Hematopoietic multipotent progenitor cell treated with erythropoietin and hydrocortisone succinate and interleukin-3 and kit ligand, for 15 days (in vitro differentiated cells): ENCODE measurements at regions not wholly inside any gene's neighbourhood (a gene's known extent, or its start where the extent isn't known, plus 50 kb on each side); places are given as distances from the start of the nearest gene placed in this dataset.

Experiments
- DNase-seq: peaks from one replicate; pipeline ENCODE4 v3.0.0-alpha.2; 2015; ENCODE audit warnings: low spot score

DNA sequence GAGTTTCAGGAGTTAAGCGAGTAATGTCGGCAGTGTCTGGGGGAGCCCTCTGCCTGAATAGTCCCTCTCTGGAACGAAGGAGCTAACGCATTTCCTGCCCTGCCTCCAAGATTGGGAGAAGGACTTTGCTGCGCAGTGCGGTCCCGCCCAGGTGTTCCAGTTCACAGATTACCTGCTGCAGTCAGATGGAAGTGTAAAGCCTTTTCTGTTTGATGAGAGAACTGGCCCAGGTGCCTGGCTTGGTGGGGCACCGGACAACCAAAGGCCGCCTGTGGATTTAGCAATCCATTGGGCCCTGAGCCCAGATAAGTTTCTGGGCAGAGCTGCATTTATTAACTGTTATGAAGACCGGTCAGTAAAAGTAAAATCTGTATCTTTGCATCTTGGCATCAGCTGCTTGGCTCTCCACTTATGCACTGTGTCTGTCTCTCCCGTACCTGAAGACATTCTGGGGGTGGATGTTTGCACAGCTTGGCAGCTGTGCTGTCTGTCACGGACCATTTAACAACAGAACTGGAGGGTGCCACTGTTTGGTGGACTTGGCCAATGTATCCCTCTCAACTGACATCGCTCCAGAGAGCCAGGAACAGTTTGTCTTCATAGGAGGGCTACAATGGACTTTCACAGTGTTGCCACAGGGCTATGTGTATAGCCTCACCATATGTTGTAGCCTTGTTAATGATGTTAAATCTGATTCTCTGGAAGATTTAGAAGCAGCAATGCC lies 654.7 kb upstream of the ZWINT start:
- no peak for DNase-seq

GRCh38 chr10:57015187-57015586 lies 654.1 kb upstream of the ZWINT start:
- DNase-seq: no peak

GRCh38 chr10:57014758-57015157 lies 653.7 kb upstream of the ZWINT start:
- no peak for DNase-seq

- no peak for DNase-seq
These were observed 647.1 kb upstream of the ZWINT start for GRCh38 chr10:57008189-57008588.

- DNase-seq: no peak
These were observed 630.6 kb upstream of the ZWINT start for GRCh38 chr10:56991591-56992069.

DNA sequence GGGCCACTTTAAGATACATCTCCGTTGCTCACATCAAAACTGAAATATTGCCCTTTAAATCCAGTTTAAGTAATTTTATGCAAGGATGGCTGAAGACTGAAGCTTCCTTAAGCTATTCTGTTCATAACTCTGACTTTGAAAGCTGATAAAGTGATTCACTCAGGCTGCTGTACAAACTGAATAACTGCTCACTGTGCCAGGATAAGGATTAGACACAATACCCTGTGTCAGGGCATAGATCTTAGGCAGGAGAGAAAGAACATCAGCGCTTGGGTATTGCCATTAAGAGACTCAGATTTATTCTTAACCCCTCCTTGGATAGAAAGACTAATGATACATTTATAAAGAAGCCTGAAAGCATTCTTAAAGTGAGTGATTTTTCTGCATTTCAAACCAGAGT lies 614.5 kb upstream of the ZWINT start:
- no peak for DNase-seq

GRCh38 chr10:56973766-56974165 lies 612.7 kb upstream of the ZWINT start:
- no peak for DNase-seq

DNA sequence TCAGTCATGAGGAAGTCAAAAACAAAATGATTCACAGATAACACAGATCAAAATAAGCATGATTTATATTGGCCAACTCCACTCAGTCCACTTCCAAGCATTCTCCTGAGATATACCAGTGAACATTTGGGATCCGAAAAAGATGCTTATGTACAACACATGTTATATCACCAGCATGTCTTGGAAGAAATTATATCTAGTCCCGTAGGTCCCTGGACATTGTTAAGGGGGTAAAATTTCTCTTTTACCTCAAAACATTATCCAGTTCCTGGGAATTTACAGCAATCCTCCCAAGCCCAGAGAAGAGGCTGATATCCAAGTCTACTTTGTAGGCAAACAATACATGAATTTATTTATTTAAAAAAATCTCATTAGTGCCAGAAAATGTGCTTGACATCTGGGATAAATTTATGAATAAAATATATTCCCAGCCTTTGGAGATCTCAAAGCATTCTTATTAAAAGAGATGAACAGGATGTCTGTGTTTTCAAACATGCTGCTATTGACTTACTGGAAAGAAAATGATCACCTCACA lies 582.2 kb upstream of the ZWINT start:
- DNase-seq: no peak

DNA sequence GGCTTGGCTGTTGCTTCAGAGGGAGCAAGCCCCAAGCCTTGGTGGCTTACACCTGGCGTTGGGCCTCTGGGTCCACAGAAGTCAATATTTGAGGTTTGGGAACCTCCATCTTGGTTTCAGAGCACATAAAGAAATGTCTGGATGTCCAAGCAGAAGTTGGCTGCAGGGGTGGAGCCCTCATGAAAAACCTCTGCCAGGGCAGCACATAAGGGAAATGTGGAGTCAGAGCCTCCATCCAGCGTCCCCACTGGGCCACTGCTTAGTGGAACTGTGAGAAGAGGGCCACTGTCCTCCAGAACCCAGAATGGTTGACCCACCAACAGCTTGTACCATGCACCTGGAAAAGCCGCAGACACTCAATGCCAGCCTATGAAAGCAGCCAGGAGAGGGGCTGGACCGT lies 573.5 kb upstream of the ZWINT start:
- no peak for DNase-seq

GRCh38 chr10:56928714-56929113 lies 567.7 kb upstream of the ZWINT start:
- no peak for DNase-seq

DNA sequence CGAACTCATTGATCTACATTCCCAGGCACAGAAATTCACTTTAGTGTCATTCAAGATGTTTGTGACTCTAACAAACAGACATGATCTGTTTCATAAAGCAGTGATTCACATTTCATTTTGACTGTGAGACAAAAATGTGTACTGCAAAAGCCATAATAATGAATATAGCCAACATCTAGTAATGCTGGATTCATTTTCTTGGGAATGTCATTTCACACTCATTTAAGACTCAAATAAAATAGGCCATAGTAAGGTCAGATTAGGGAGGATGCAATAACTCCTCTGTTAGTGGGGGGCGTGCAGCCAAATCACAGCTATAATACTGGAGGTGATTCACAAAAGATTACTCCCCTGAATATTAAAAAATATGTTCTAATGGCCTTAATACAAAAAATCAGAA lies 566.6 kb upstream of the ZWINT start:
- DNase-seq: no peak

GRCh38 chr10:56920601-56921261 lies 559.7 kb upstream of the ZWINT start:
- no peak for DNase-seq

- no peak for DNase-seq
These were observed 551.0 kb upstream of the ZWINT start for GRCh38 chr10:56912043-56912442.

DNA sequence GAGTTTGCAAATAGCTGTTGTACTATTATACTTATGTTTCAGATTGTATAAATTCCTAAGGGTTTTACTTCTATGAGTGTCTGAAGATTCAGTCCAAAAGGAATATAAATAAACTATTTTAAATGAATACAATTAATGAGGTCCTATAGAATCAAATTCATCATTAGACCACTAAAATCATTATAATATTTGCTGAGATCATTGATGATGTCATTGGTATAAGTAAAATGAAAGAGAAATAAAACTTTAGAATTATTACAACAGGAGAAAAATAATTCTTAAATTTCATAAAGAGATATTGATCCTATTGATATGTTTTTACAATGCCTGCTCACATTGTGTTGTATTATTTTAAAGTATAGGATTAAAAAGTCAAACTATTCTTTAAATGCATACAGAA lies 544.0 kb upstream of the ZWINT start:
- no peak for DNase-seq

GRCh38 chr10:56902554-56902953 lies 541.5 kb upstream of the ZWINT start:
- DNase-seq: no peak

GRCh38 chr10:56895306-56895705 lies 534.2 kb upstream of the ZWINT start:
- DNase-seq: no peak

GRCh38 chr10:56881218-56881617 lies 520.2 kb upstream of the ZWINT start:
- DNase-seq: no peak

GRCh38 chr10:56880606-56881005 lies 519.5 kb upstream of the ZWINT start:
- DNase-seq: no peak

DNA sequence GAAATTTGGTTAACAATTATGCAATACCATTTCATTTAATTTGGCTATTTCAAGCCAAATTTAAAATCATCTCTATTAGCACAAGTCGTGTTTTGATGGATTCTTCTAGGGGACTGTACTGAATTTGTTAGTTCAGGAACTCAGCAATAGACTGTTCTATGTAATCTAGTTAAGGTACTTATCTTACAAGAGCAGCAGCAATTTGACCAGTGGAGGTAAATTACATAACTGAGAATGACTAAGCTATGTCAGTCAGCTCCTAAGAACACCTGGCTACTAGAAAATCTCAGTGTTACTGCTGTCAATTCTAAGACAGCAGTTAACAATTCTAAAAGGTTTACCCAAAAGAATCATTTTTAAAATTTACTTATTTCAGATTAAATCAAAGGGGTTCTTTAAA lies 513.9 kb upstream of the ZWINT start:
- DNase-seq: no peak

DNA sequence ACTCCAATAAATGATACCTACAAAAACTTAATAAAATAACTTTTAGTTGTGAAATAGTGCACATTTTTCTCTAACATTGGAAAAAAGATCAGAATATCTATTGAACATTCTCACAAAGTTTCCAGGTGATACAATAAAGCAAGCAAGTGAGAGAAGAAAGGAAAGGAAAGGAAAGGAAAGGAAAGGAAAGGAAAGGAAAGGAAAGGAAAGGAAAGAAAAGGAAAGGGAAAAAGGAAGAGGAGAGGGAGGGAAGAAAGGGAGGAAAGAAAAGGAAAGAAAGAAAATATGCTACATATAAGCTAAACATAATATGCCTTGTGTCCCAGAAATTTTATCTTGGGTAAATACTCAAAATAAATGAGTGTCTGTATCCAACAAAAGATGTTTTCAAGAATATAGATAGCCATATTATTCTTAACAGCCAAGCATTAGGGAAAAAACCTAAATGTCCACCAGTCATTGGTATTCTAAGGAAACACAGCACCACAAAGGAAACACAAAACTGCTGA lies 510.2 kb upstream of the ZWINT start:
- DNase-seq: no peak

- no peak for DNase-seq
These were observed 506.2 kb upstream of the ZWINT start for GRCh38 chr10:56867236-56867635.

DNA sequence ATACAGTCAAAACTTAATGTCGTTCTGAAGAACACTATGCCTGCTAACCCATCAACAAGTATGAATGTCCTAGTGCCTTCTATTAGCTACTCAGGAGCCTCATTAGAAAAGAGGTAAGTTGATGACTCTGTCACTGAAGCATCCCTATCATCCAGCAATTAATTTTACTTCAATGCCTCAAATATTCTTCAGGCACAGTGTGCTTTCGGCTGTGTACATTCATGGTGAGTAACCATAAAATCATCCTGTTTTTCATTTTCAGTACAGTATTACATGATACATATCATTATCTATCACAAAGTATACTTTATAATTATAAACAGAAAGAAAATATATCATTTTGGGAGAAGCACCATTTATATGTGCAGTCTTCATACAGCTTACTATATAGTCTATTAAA lies 495.5 kb upstream of the ZWINT start:
- no peak for DNase-seq

GRCh38 chr10:56844978-56845529 lies 484.0 kb upstream of the ZWINT start:
- no peak for DNase-seq
